Astrocyte of the spinal cord (primary cell): ENCODE measurements at regions not wholly inside any gene's neighbourhood (a gene's known extent, or its start where the extent isn't known, plus 50 kb on each side); places are given as distances from the start of the nearest gene placed in this dataset.

Experiments
- DNase-seq: peaks from one replicate; pipeline ENCODE4 v3.0.0; 2011; ENCODE audit warnings: low read depth, low spot score
- H3K4me3 ChIP-seq: 2 replicates; pipeline ENCODE4 v1.5.1; 2011; ENCODE audit warnings: low read depth, mild to moderate bottlenecking, low read length, moderate library complexity
- in situ Hi-C: cut with HindIII; loops from 2 replicates; pipeline ENCODE4 v1.10.0; 2017; ENCODE audit warnings: low sequenced_read_pairs
- TF ChIP-seq, protein P1 (sequence below): IDR thresholded peaks from 2 replicates; pipeline ENCODE4 v1.5.1; 2012; ENCODE audit warnings: low read depth, mild to moderate bottlenecking, low read length, inconsistent platforms

GRCh38 chr3:197356741-197357140, 58.3 kb upstream of the DLG1 start:
- no peak overlapping the region for H3K4me3 ChIP-seq
- DNase-seq: no peak
- TF ChIP-seq, protein P1, sequence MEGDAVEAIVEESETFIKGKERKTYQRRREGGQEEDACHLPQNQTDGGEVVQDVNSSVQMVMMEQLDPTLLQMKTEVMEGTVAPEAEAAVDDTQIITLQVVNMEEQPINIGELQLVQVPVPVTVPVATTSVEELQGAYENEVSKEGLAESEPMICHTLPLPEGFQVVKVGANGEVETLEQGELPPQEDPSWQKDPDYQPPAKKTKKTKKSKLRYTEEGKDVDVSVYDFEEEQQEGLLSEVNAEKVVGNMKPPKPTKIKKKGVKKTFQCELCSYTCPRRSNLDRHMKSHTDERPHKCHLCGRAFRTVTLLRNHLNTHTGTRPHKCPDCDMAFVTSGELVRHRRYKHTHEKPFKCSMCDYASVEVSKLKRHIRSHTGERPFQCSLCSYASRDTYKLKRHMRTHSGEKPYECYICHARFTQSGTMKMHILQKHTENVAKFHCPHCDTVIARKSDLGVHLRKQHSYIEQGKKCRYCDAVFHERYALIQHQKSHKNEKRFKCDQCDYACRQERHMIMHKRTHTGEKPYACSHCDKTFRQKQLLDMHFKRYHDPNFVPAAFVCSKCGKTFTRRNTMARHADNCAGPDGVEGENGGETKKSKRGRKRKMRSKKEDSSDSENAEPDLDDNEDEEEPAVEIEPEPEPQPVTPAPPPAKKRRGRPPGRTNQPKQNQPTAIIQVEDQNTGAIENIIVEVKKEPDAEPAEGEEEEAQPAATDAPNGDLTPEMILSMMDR: no peak
- in situ Hi-C loops: no loop called here

DNA sequence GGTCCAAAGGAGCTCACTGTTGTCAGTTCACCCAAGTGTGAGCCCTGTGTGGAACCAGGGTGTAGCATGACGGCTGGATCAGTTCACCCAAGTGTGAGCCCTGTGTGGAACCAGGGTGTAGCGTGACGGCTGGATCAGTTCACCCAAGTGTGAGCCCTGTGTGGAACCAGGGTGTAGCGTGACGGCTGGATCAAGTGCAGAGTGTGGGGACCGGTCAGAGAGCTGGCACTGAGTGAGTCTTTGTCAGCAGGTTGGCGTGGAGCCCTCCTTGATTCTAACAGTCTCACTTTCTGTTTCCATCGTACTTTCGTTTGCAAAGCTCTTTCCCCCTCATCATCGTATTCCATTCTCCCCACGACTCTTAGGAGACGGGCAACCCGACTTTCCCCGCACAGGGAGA, 57.9 kb upstream of the DLG1 start:
- TF ChIP-seq, protein P1: no peak
- in situ Hi-C loops: no loop called here
- H3K4me3 ChIP-seq: no peak overlapping the region
- no peak for DNase-seq

DNA sequence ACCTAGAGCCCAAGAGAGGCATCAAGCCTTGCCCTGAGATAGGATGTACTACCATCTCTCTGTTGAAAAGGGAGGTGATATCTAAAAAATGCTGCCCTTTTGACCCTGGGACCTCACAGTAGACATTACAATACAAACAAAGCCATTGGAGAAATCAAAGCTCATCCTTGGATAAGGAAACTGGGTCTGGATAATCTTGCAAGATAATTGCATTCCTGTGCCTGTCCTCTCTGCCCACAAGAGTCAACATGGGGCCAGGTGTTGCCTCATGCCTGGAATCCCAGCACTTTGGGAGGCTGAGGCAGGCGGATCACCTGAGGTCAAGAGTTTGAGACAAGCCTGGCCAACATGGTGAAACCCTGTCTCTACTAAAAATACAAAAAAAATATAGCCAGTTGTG, 57.3 kb upstream of the DLG1 start:
- no peak overlapping the region for H3K4me3 ChIP-seq
- in situ Hi-C loops: no loop called here

GRCh38 chr3:197354568-197355001, 56.2 kb upstream of the DLG1 start:
- in situ Hi-C loops: no loop called here
- DNase-seq: peak; percentile 61
- TF ChIP-seq, protein P1: no peak
- no peak overlapping the region for H3K4me3 ChIP-seq

More for the DNA sequence above, 57.3 kb upstream of the DLG1 start:
- TF ChIP-seq, protein P1: no peak
- DNase-seq: no peak

- TF ChIP-seq, protein P1: no peak
- DNase-seq: peak; percentile 61
- H3K4me3 ChIP-seq: no peak overlapping the region
- in situ Hi-C loops: no loop called here
Measured at GRCh38 chr3:197353867-197354567, 55.6 kb upstream of the DLG1 start.

DNA sequence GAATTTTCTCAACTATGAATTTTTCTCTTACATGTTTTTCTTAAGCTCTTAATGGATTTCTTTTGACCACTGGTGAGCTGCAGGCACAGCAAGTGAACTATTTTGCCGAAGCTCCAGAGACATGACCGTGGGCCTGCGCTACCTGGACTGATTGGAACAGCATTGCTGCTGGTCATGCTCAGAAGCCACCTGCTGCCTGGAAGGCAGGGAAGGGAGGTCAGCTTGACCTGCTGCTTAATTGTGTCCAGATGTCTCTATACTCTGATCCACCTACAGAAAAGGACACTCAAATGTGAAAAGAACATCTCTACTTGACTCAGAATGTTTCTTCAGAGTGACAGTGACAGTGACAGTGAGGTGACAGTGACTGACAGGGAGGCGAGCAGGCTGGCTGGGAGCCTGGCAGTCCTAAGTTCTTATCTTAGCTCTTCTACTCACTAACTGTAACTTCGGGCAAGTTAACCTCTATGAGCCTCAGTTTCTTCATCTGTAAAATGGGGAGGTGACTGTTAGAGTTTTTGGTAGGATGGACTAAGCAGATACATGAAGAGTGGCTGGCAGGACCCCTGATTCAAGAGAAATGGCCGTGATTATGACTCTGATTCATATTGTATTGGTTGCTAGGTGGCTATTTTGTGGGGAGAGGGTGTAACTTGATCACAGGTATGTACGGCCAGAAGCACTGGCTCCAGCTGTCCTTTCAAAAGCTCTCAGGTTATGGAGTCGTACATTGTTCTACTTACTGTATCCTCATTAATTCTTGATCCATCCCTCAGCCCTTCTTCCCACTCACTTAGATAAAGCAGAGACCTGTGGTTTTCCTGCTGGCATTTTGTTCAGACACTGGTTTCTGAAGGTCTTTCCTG, 54.8 kb upstream of the DLG1 start:
- in situ Hi-C loops: no loop called here
- TF ChIP-seq, protein P1: no peak

More for the DNA sequence above, 54.8 kb upstream of the DLG1 start:
- no peak for DNase-seq
- H3K4me3 ChIP-seq: no peak overlapping the region
